ENCODE measurements at regions not wholly inside any gene's neighbourhood (a gene's known extent, or its start where the extent isn't known, plus 50 kb on each side); places are given as distances from the start of the nearest gene placed in this dataset.

DNA sequence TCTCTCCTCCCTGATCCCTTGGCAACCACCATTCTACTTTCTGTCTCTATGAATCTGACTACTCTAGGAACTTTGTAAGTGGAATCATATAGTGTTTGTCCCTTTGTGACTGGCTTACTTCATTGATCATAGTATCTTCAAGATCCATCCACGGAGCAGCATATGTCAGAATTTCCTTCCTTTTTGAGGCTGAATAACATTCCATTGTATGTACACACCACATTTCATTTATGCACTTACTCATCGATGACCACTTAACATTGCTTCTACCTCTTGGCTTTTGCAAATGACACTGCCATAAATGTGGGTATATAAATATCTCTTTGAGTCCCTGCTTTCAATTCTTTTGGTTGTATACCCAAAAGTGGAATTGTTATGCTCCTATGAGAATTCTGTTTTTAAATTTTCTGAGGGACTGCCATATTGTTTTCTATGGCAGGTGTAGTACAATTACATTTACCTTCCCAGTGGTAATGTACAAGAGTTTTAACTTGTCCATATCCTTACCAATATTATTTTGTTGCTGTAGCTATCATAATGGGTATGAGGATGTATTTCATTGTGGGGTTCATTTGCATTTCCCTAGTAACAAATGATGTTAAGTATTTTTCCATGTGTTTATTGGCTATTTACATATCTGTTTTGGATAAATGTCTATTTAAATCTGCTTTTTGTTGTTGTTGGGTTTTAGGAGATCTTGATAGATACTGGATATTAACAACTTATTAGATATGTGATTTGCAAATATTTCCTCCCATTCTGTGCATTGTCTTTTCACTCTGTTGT, 466.1 kb downstream of the C4orf33 start:
- Histone ChIP-seq H4K91ac (ENCODE audit: insufficient read depth, low read depth, low read length) (no peak overlapping the region), H2BK120ac (ENCODE audit: low read depth, low read length) (no peak overlapping the region), H3K4me1 (ENCODE audit: control insufficient read depth, insufficient read depth, low read length) (no peaks in the 10 kb centered on the region), H2BK5ac (ENCODE audit: low read depth, low read length, poor library complexity, severe bottlenecking) (no peak overlapping the region), H3K27me3 (ENCODE audit: control insufficient read depth, insufficient read depth, low read length) (no peaks in the 10 kb centered on the region), H2AK5ac (ENCODE audit: low read depth, low read length) (no peak overlapping the region), H3K27ac (ENCODE audit: insufficient read depth, low read length) (no peak overlapping the region), H2AFZ (replicated peaks; ENCODE audit: low read length, poor library complexity) (no peak overlapping the region), H2BK20ac (ENCODE audit: low read depth, low read length) (no peak overlapping the region), H3K23ac (ENCODE audit: low read depth, low read length) (no peak overlapping the region), H3K4ac (ENCODE audit: low read depth, low read length) (no peak overlapping the region), H4K8ac (ENCODE audit: low read depth in 2 of 2, low read length in 2 of 2) (no peak overlapping the region), H3K14ac (replicated peaks; ENCODE audit: low read depth, low read length) (no peak overlapping the region), H3K36me3 (ENCODE audit: control insufficient read depth, insufficient read depth, low read length) (no peaks in the 10 kb centered on the region), H3K18ac (ENCODE audit: low read depth, low read length) (no peak overlapping the region), H2BK15ac (ENCODE audit: low read depth, low read length) (no peak overlapping the region), H3K56ac (ENCODE audit: extremely low read depth, insufficient read depth, low read length) (no peak overlapping the region), H3K4me3 (ENCODE audit: insufficient read depth, low read depth, low read length) (no peak overlapping the region), H3K79me1 (ENCODE audit: low read depth in 1 of 2, low read length in 2 of 2) (no peaks in the 10 kb centered on the region), H3K4me2 (ENCODE audit: low read depth, low read length) (no peak overlapping the region), H4K5ac (ENCODE audit: low read depth, low read length) (no peak overlapping the region), H2AK9ac (replicated peaks; ENCODE audit: low read depth, low read length, poor library complexity) (no peak overlapping the region), H3K9me1 (ENCODE audit: insufficient read depth, low read length) (no peaks in the 10 kb centered on the region), H3K9me3 (ENCODE audit: control insufficient read depth, insufficient read depth, low read length) (no peaks in the 10 kb centered on the region), H3K9ac (ENCODE audit: low read depth, low read length) (no peak overlapping the region), H4K20me1 (ENCODE audit: insufficient read depth, low read length) (no peaks in the 10 kb centered on the region)
- WGBS, 2 experiments (ENCODE audit: extremely low coverage in 2 of 2, insufficient read length in 1 of 2) = no CpG with 5 or more reads among the region's 2 CpGs
- DNase-seq (no peak), ATAC-seq (ENCODE audit: low read depth) (no peak)
- dilution Hi-C loops (cut with HindIII; ENCODE audit: low sequenced_read_pairs, unreplicated experiment) = no loop called here
- intact Hi-C loops (cut with micrococcal nuclease) = no loop called here
- no TSS peak for BruUV-seq (replicated peaks)
- in situ Hi-C loops (cut with MboI; ENCODE audit: low sequenced_read_pairs) = no loop called here
- ChIA-PET POLR2A (ENCODE audit: unreplicated experiment) (no interaction called here), CTCF (no interaction called here)
- TF ChIP-seq POLR2A (IDR thresholded peaks at IDR 0.05; ENCODE audit: low read depth, low read length) = no peak
- TF ChIP-seq CTCF (conservative IDR thresholded peaks at IDR 0.05; ENCODE audit: low read depth, low read length) = no peak
- no peak for TF ChIP-seq RAD21 (IDR thresholded peaks at IDR 0.05; ENCODE audit: low read length)
- TF ChIP-seq BHLHE40 (IDR thresholded peaks at IDR 0.05; ENCODE audit: low read depth, low read length) = no peak
- TF ChIP-seq RFX5 (IDR thresholded peaks at IDR 0.05; ENCODE audit: low read depth, low read length) = no peak
- no peak for TF ChIP-seq SMC3 (IDR thresholded peaks at IDR 0.05; ENCODE audit: low read depth, low read length)
- TF ChIP-seq CEBPB (IDR thresholded peaks at IDR 0.05; ENCODE audit: low read depth, low read length) = no peak
- no peak for TF ChIP-seq CHD1 (IDR thresholded peaks at IDR 0.05; ENCODE audit: low read depth, low read length)
- no peak for TF ChIP-seq ELK1 (IDR thresholded peaks at IDR 0.05; ENCODE audit: borderline replicate concordance, low read depth, low read length)

All from IMR-90 (cell line).